GM12878 (cell line): ENCODE measurements at regions not wholly inside any gene's neighbourhood (a gene's known extent, or its start where the extent isn't known, plus 50 kb on each side); places are given as distances from the start of the nearest gene placed in this dataset.

ENCODE experiments used
- ATAC-seq: fragments of 200-7000 bp; cut with Tn5 transposase; 3 replicates; pipeline ENCODE4 v1.9.1; 2020; ENCODE audit warnings: mild to moderate bottlenecking, moderate library complexity
- BruUV-seq: library from RNA; stranded (reverse); fragments of 400-500 nt; replicated peaks from 2 replicates; lab custom pipeline; 2021; lab: Mats Ljungman, UMichigan
- CTCF ChIA-PET: fragments of 300-600 bp; sonication (Branson Sonifier 250); formaldehyde crosslinking; extraction: SDS; loops from one replicate; lab custom pipeline; 2021; ENCODE audit warnings: inconsistent platforms; lab: Yijun Ruan, JAX
- POLR2A ChIA-PET: fragments of 350-600 bp; formaldehyde crosslinking; extraction: SDS; loops from one replicate; lab custom pipeline; 2021; ENCODE audit warnings: inconsistent platforms; lab: Charles Lee
- RAD21 ChIA-PET: fragments of 300-600 bp; sonication (Branson Sonifier 250); formaldehyde crosslinking; loops from one replicate; lab custom pipeline; 2023; ENCODE audit warnings: antibody characterized with exemption; ENCODE audit not compliant: unreplicated experiment; lab: Charles Lee
- SMC1A ChIA-PET: fragments of 300-600 bp; sonication (Branson Sonifier 250); formaldehyde crosslinking; loops from one replicate; lab custom pipeline; 2023; ENCODE audit not compliant: unreplicated experiment, uncharacterized antibody; lab: Charles Lee
- DNase-seq: peaks from one replicate; pipeline ENCODE4 v3.0.0-alpha.2; 2011; ENCODE audit warnings: low read depth, low spot score
- FAIRE-seq: peaks from 3 replicates; lab custom pipeline; 2011; peaks lifted over from hg19 to GRCh38; lab: Jason Lieb, UNC
- H2AFZ ChIP-seq: 2 replicates; pipeline ENCODE4 v1.6.0; 2011; ENCODE audit warnings: low read depth, low read length, control low read depth; ENCODE audit not compliant: control insufficient read depth
- H3K27ac ChIP-seq: 2 replicates; pipeline ENCODE4 v1.5.1; 2011; ENCODE audit warnings: control low read depth; ENCODE audit not compliant: control insufficient read depth, insufficient read depth
- H3K27me3 ChIP-seq, 2 experiments: replicated peaks in 1 of 2; 2 replicates each; pipeline versions ENCODE4 v1.6.0 to v1.6.1; 2011; ENCODE audit warnings: low read length in 1 of 2; ENCODE audit not compliant: control insufficient read depth in 2 of 2, insufficient read depth in 2 of 2
- H3K36me3 ChIP-seq, 2 experiments: 2 replicates each; pipeline ENCODE4 v1.5.1; 2011; ENCODE audit warnings: low read length in 1 of 2; ENCODE audit not compliant: control insufficient read depth in 2 of 2, insufficient read depth in 2 of 2
- H3K4me1 ChIP-seq: 2 replicates; pipeline ENCODE4 v1.6.1; 2011; ENCODE audit warnings: mild to moderate bottlenecking, low read length, moderate library complexity, mixed read lengths; ENCODE audit not compliant: control insufficient read depth, insufficient read depth
- H3K4me2 ChIP-seq: 2 replicates; pipeline ENCODE4 v1.6.0; 2011; ENCODE audit warnings: control low read depth; ENCODE audit not compliant: control insufficient read depth, insufficient read depth
- H3K4me3 ChIP-seq: fragments of 200-600 bp; sonication (generic); 2 replicates; pipeline ENCODE4 v1.5.1; 2016
- H3K79me2 ChIP-seq: 2 replicates; pipeline ENCODE4 v1.6.0; 2011; ENCODE audit warnings: low read length; ENCODE audit not compliant: control insufficient read depth, insufficient read depth
- H3K9ac ChIP-seq: 2 replicates; pipeline ENCODE4 v1.8.0; 2011; ENCODE audit warnings: low read length, control low read depth, mixed read lengths; ENCODE audit not compliant: control insufficient read depth, insufficient read depth
- H3K9me3 ChIP-seq: replicated peaks from 3 replicates; pipeline ENCODE4 v1.5.1; 2011; ENCODE audit warnings: mild to moderate bottlenecking, low read length; ENCODE audit not compliant: control insufficient read depth, insufficient read depth
- H4K20me1 ChIP-seq: 2 replicates; pipeline ENCODE4 v1.6.0; 2011; ENCODE audit not compliant: control insufficient read depth, insufficient read depth
- BMI1 ChIP-seq: fragments of 450-650 bp; IDR thresholded peaks from 2 replicates; pipeline ENCODE4 v1.6.1; 2016; ENCODE audit warnings: mild to moderate bottlenecking, moderate library complexity, borderline replicate concordance
- BRCA1 ChIP-seq: IDR thresholded peaks from 2 replicates; pipeline ENCODE4 v1.6.1; 2011; ENCODE audit warnings: low read depth, low read length, improper control_type of control experiment
- CHD4 ChIP-seq: fragments of 200-600 bp; sonication (generic); IDR thresholded peaks from 2 replicates; pipeline ENCODE4 v1.6.1; 2016; ENCODE audit warnings: mild to moderate bottlenecking
- DPF2 ChIP-seq: fragments of 450-650 bp; IDR thresholded peaks from 2 replicates; pipeline ENCODE4 v1.6.1; 2017; ENCODE audit warnings: mild to moderate bottlenecking
- KAT2A ChIP-seq: conservative IDR thresholded peaks from 2 replicates; pipeline ENCODE4 v1.6.1; 2011; ENCODE audit warnings: low read depth, low read length; ENCODE audit not compliant: control insufficient read depth
- MTA2 ChIP-seq: fragments of 450-650 bp; IDR thresholded peaks from 2 replicates; pipeline ENCODE4 v1.6.1; 2016; ENCODE audit warnings: low read depth, mild to moderate bottlenecking, moderate library complexity
- MYC ChIP-seq: IDR thresholded peaks from 2 replicates; pipeline ENCODE4 v1.6.1; 2011; ENCODE audit warnings: mild to moderate bottlenecking, low read length, moderate library complexity, inconsistent platforms; ENCODE audit not compliant: insufficient read depth, insufficient replicate concordance, insufficient read length, severe bottlenecking
- RUNX3 ChIP-seq: IDR thresholded peaks from 2 replicates; pipeline ENCODE4 v1.6.1; 2012; ENCODE audit warnings: low read length, inconsistent platforms
- SPI1 ChIP-seq: IDR thresholded peaks from 2 replicates; pipeline ENCODE4 v1.6.1; 2011; ENCODE audit warnings: low read depth, mild to moderate bottlenecking, low read length, moderate library complexity, borderline replicate concordance; ENCODE audit not compliant: insufficient read depth
- USF2 ChIP-seq: IDR thresholded peaks from 2 replicates; pipeline ENCODE4 v1.6.1; 2011; ENCODE audit warnings: low read depth, low read length, improper control_type of control experiment, borderline replicate concordance
- ZNF217 ChIP-seq: fragments of 450-650 bp; IDR thresholded peaks from 2 replicates; pipeline ENCODE4 v1.6.1; 2017; ENCODE audit warnings: antibody characterized with exemption, mild to moderate bottlenecking
- whole genome bisulfite sequencing: methylation state at CpG from one replicate; pipeline ENCODE4 v1.1.6; 2016; ENCODE audit warnings: low lambda C conversion rate; ENCODE audit not compliant: insufficient replicate concordance, insufficient coverage; ENCODE audit errors: missing lambda C conversion rate; 5-methylcytosine and 5-hydroxymethylcytosine counted together
- in situ Hi-C: fragments of 300-500 bp; cut with MboI; formaldehyde crosslinking; loops from 9 replicates; pipeline ENCODE4 v1.14.3; 2018; ENCODE audit warnings: mixed read lengths
- intact Hi-C: fragments of 100-400 bp; cut with micrococcal nuclease; formaldehyde crosslinking; loops from one replicate; pipeline ENCODE4 v1.14.2; 2022; ENCODE audit not compliant: unreplicated experiment

- peak; percentile 58 for ATAC-seq
- no peak overlapping the region for H3K9ac ChIP-seq
- no peak for DNase-seq
- RAD21 ChIA-PET = no interaction called here
- H2AFZ ChIP-seq = no peak overlapping the region
- H3K4me2 ChIP-seq = no peak overlapping the region
- peak; percentile 34; the same call in 1 of the 2 replicates for TF ChIP-seq MTA2
- no peak for TF ChIP-seq KAT2A
- H3K27ac ChIP-seq = no peak overlapping the region
- no peaks in the 10 kb centered on the region for H3K79me2 ChIP-seq
- CTCF ChIA-PET = interaction anchor here (0.6 to 1.4 kb wide), 3 partner anchors 30 to 101 kb away, joined by 3 to 5 read pairs (median 3); no protein-coding TSS in a partner anchor
- H3K36me3 ChIP-seq = no peaks in the 10 kb centered on the region
- POLR2A ChIA-PET = no interaction called here
- no TSS peak for BruUV-seq
- H3K4me1 ChIP-seq = no peaks in the 10 kb centered on the region
- no peaks in the 10 kb centered on the region for H3K27me3 ChIP-seq
- SMC1A ChIA-PET = interaction anchor here (0.6 to 1.6 kb wide), 4 partner anchors 9 to 1196 kb away, joined by 3 to 7 read pairs (median 4); no protein-coding TSS in a partner anchor
- no peak for FAIRE-seq
- in situ Hi-C loops (no loop called here), intact Hi-C loops (no loop called here)
- no peaks in the 10 kb centered on the region for H4K20me1 ChIP-seq
- H3K9me3 ChIP-seq = no peaks in the 10 kb centered on the region
- WGBS = 77% methylated on average over 3 of the region's 3 CpGs
- no peak overlapping the region for H3K4me3 ChIP-seq
Measured at GRCh38 chr2:228559774-228560415, 378.4 kb upstream of the SPHKAP start.

GRCh38 chr2:228556717-228557116 lies 375.2 kb upstream of the SPHKAP start:
- intact Hi-C loops (no loop called here), in situ Hi-C loops (no loop called here)
- ATAC-seq = peak; percentile 59
- Histone ChIP-seq H3K4me2 (no peak overlapping the region), H3K4me3 (no peak overlapping the region), H3K27me3 (no peaks in the 10 kb centered on the region), H3K9ac (no peak overlapping the region), H2AFZ (no peak overlapping the region), H3K27ac (no peak overlapping the region), H3K36me3 (no peaks in the 10 kb centered on the region), H3K9me3 (no peaks in the 10 kb centered on the region), H3K79me2 (no peaks in the 10 kb centered on the region), H3K4me1 (no peaks in the 10 kb centered on the region), H4K20me1 (no peaks in the 10 kb centered on the region)
- no peak for FAIRE-seq
- WGBS = 5% methylated on average over 1 of the region's 1 CpG
- no TSS peak for BruUV-seq
- ChIA-PET SMC1A (interaction anchor here (1.3 kb wide), 1 partner anchor 28 kb away, joined by 5 read pairs; no protein-coding TSS in a partner anchor), POLR2A (no interaction called here), CTCF (no interaction called here), RAD21 (no interaction called here)
- no peak for DNase-seq
- TF ChIP-seq USF2 (no peak), DPF2 (no peak), RUNX3 (no peak), SPI1 (peak; percentile 9; the same call in 1 of the 2 replicates), BRCA1 (no peak), ZNF217 (no peak), CHD4 (no peak), BMI1 (no peak), MYC (no peak)
